ENCODE measurements at regions not wholly inside any gene's neighbourhood (a gene's known extent, or its start where the extent isn't known, plus 50 kb on each side); places are given as distances from the start of the nearest gene placed in this dataset.

DNA sequence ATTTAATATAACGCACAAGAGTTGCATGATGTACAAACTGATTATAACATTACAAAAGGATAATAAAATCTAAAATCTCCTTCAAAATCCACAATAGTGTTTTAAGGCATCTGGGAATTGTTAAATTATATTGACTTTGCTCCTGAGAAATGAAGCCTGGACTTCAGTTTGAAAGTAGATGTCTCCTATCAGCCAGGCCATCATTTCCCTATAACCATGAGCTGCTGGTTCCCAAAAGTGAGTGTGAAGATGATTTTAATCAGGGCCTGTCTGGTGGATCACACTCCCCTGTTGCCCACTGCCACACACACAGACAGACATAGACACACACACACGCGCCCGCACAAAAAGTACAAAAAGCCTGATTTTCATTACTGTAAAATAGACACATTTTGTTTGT is 480.7 kb downstream of the RPS29 start:
- H3K4me3 ChIP-seq (replicated peaks in 1 of 3; ENCODE audit: low read depth in 2 of 3, low read length in 3 of 3), result no peak overlapping the region
- TF ChIP-seq, protein P1, sequence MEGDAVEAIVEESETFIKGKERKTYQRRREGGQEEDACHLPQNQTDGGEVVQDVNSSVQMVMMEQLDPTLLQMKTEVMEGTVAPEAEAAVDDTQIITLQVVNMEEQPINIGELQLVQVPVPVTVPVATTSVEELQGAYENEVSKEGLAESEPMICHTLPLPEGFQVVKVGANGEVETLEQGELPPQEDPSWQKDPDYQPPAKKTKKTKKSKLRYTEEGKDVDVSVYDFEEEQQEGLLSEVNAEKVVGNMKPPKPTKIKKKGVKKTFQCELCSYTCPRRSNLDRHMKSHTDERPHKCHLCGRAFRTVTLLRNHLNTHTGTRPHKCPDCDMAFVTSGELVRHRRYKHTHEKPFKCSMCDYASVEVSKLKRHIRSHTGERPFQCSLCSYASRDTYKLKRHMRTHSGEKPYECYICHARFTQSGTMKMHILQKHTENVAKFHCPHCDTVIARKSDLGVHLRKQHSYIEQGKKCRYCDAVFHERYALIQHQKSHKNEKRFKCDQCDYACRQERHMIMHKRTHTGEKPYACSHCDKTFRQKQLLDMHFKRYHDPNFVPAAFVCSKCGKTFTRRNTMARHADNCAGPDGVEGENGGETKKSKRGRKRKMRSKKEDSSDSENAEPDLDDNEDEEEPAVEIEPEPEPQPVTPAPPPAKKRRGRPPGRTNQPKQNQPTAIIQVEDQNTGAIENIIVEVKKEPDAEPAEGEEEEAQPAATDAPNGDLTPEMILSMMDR (IDR thresholded peaks at IDR 0.05), result no peak
- no peaks in the 10 kb centered on the region for H3K4me1 ChIP-seq (ENCODE audit: control insufficient read depth in 1 of 2, insufficient read depth in 2 of 2, low read length in 2 of 2)
- H3K27ac ChIP-seq (ENCODE audit: low read depth in 1 of 2, low read length in 2 of 2), result no peak overlapping the region
- H3K27me3 ChIP-seq (ENCODE audit: control insufficient read depth in 2 of 2, insufficient read depth in 2 of 2, low read length in 2 of 2), result no peaks in the 10 kb centered on the region
- WGBS (ENCODE audit: insufficient coverage), result no CpG with 5 or more reads among the region's 4 CpGs
- DNase-seq, result no peak
- no peaks in the 10 kb centered on the region for H3K36me3 Mint-ChIP-seq
- H3K4me2 ChIP-seq (replicated peaks; ENCODE audit: extremely low read depth, low read length, poor library complexity, severe bottlenecking), result no peak overlapping the region
- no peaks in the 10 kb centered on the region for H3K36me3 ChIP-seq (replicated peaks in 1 of 2; ENCODE audit: control insufficient read depth in 1 of 2, insufficient read depth in 2 of 2, low read length in 2 of 2)
- no peaks in the 10 kb centered on the region for H4K20me1 ChIP-seq (ENCODE audit: insufficient read depth, low read length)
- no peaks in the 10 kb centered on the region for H3K9me3 ChIP-seq (replicated peaks in 1 of 2; ENCODE audit: control insufficient read depth in 1 of 2, insufficient read depth in 1 of 2, low read length in 2 of 2)
- H3K79me2 ChIP-seq (ENCODE audit: insufficient read depth, low read length), result no peaks in the 10 kb centered on the region
- H3K9ac ChIP-seq (ENCODE audit: insufficient read depth, low read length, poor library complexity, severe bottlenecking), result no peak overlapping the region
- no peak overlapping the region for H3K27ac Mint-ChIP-seq
- no peak overlapping the region for H2AFZ ChIP-seq (ENCODE audit: insufficient read depth, low read depth, low read length, poor library complexity, severe bottlenecking)
- intact Hi-C loops (cut with micrococcal nuclease), result no loop called here
- H3K4me1 Mint-ChIP-seq, result no peaks in the 10 kb centered on the region
- H3K4me3 Mint-ChIP-seq, result no peak overlapping the region
- peaks cover 0 to 2% (median 0%) of the 10 kb centered on the region in 3 donors for H3K27me3 Mint-ChIP-seq (ENCODE audit: low read depth in 3 of 3)
- H3K9me3 Mint-ChIP-seq, result peaks cover 0 to 5% (median 2%) of the 10 kb centered on the region in 7 donors

DNA sequence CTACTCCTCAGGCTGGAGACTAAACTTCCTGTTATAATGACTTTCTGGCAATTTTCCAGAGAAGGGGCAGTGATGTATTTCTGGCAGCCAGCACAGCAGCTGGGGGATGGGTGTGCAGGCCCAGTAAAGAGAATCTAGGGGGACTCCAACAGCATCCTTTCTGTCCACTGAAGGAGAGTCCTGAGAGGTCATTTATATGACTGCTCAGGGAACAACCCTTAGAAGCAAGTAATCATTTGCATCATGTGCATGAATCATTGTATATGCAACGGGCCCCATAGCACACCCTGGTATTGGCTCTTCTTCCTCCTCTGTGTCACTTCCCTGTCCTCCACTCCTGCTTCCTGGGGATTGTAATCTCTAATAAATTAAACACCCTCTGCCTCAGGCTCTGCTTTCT is 493.8 kb downstream of the RPS29 start:
- Histone ChIP-seq H3K4me1 (ENCODE audit: control insufficient read depth in 1 of 2, insufficient read depth in 2 of 2, low read length in 2 of 2) (no peaks in the 10 kb centered on the region), H3K79me2 (ENCODE audit: insufficient read depth, low read length) (no peaks in the 10 kb centered on the region), H3K9ac (ENCODE audit: insufficient read depth, low read length, poor library complexity, severe bottlenecking) (no peak overlapping the region), H3K36me3 (replicated peaks in 1 of 2; ENCODE audit: control insufficient read depth in 1 of 2, insufficient read depth in 2 of 2, low read length in 2 of 2) (no peaks in the 10 kb centered on the region), H3K27me3 (ENCODE audit: control insufficient read depth in 2 of 2, insufficient read depth in 2 of 2, low read length in 2 of 2) (no peaks in the 10 kb centered on the region), H4K20me1 (ENCODE audit: insufficient read depth, low read length) (no peaks in the 10 kb centered on the region), H3K4me2 (replicated peaks; ENCODE audit: extremely low read depth, low read length, poor library complexity, severe bottlenecking) (no peak overlapping the region), H3K4me3 (replicated peaks in 1 of 3; ENCODE audit: low read depth in 2 of 3, low read length in 3 of 3) (no peak overlapping the region), H3K9me3 (replicated peaks in 1 of 2; ENCODE audit: control insufficient read depth in 1 of 2, insufficient read depth in 1 of 2, low read length in 2 of 2) (peaks cover 3 to 7% of the 10 kb centered on the region in 2 donors), H3K27ac (ENCODE audit: low read depth in 1 of 2, low read length in 2 of 2) (no peak overlapping the region), H2AFZ (ENCODE audit: insufficient read depth, low read depth, low read length, poor library complexity, severe bottlenecking) (no peak overlapping the region)
- Mint-ChIP-seq H3K27me3 (ENCODE audit: low read depth in 3 of 3) (no peaks in the 10 kb centered on the region), H3K9me3 (peaks cover 0 to 6% (median 4%) of the 10 kb centered on the region in 7 donors), H3K36me3 (no peaks in the 10 kb centered on the region), H3K27ac (no peak overlapping the region), H3K4me1 (no peaks in the 10 kb centered on the region), H3K4me3 (no peak overlapping the region)
- 50% methylated on average over 1 of the region's 1 CpG for WGBS (ENCODE audit: insufficient coverage)
- DNase-seq, result no peak
- intact Hi-C loops (cut with micrococcal nuclease), result no loop called here
- TF ChIP-seq, protein P1 (IDR thresholded peaks at IDR 0.05), result no peak
